GM12878 (cell line): ENCODE measurements at regions not wholly inside any gene's neighbourhood (a gene's known extent, or its start where the extent isn't known, plus 50 kb on each side); places are given as distances from the start of the nearest gene placed in this dataset.

ENCODE experiments used
- CEBPB ChIP-seq, 2 experiments: fragments of 150-350 bp in 1 of 2; IDR thresholded peaks; 2 replicates each; pipeline ENCODE4 v1.6.1; 2012 to 2014; ENCODE audit warnings: low read depth in 2 of 2, low read length in 2 of 2, borderline replicate concordance in 1 of 2, inconsistent platforms in 1 of 2
- POLR2A ChIP-seq: IDR thresholded peaks from 2 replicates; pipeline ENCODE4 v1.6.1; 2011; ENCODE audit warnings: low read depth, mild to moderate bottlenecking, low read length
- TF ChIP-seq, protein P1 (sequence below): IDR thresholded peaks from 2 replicates; pipeline ENCODE4 v1.6.1; 2012; ENCODE audit warnings: mild to moderate bottlenecking, low read depth, low read length
- TF ChIP-seq, protein P2 (sequence below), 3 experiments: IDR thresholded peaks in 2 of 3; conservative IDR thresholded peaks in 1 of 3; 2 replicates each; pipeline ENCODE4 v1.5.1; 2011; ENCODE audit warnings: low read depth in 3 of 3, low read length in 3 of 3, mild to moderate bottlenecking in 3 of 3, control low read depth in 2 of 3, moderate library complexity in 2 of 3, inconsistent platforms in 1 of 3, mixed read lengths in 1 of 3; ENCODE audit not compliant: control insufficient read depth in 2 of 3, insufficient read depth in 1 of 3; ENCODE audit errors: extremely low read depth in 1 of 3
- TF ChIP-seq, protein P3 (sequence below): fragments of 450-650 bp; IDR thresholded peaks from 2 replicates; pipeline ENCODE4 v1.6.1; 2017; ENCODE audit warnings: mild to moderate bottlenecking

DNA sequence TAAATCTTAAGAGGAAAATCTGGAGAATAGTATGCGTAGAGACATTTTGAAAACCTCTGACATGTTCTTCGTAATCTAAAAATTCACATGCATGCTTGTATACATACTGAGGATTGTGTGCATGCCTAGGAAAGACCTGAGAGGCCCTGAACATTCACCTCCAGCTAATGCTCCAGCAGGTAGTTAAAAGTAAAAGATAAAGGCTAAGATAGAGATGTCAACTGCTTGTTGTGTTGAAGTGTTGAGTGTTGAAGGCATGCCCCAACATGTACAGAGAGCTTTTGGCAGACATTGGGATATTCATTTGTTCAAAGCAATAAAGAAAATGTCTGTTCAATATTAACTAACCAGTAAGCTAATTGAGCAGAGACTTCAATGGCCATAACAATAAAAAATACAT lies 118.6 kb upstream of the SYT1 start:
- TF ChIP-seq CEBPB (IDR thresholded peaks at IDR 0.05; ENCODE audit: borderline replicate concordance in 1 of 2, low read depth in 2 of 2, low read length in 2 of 2) (no peak), POLR2A (no peak)
- TF ChIP-seq, protein P1, sequence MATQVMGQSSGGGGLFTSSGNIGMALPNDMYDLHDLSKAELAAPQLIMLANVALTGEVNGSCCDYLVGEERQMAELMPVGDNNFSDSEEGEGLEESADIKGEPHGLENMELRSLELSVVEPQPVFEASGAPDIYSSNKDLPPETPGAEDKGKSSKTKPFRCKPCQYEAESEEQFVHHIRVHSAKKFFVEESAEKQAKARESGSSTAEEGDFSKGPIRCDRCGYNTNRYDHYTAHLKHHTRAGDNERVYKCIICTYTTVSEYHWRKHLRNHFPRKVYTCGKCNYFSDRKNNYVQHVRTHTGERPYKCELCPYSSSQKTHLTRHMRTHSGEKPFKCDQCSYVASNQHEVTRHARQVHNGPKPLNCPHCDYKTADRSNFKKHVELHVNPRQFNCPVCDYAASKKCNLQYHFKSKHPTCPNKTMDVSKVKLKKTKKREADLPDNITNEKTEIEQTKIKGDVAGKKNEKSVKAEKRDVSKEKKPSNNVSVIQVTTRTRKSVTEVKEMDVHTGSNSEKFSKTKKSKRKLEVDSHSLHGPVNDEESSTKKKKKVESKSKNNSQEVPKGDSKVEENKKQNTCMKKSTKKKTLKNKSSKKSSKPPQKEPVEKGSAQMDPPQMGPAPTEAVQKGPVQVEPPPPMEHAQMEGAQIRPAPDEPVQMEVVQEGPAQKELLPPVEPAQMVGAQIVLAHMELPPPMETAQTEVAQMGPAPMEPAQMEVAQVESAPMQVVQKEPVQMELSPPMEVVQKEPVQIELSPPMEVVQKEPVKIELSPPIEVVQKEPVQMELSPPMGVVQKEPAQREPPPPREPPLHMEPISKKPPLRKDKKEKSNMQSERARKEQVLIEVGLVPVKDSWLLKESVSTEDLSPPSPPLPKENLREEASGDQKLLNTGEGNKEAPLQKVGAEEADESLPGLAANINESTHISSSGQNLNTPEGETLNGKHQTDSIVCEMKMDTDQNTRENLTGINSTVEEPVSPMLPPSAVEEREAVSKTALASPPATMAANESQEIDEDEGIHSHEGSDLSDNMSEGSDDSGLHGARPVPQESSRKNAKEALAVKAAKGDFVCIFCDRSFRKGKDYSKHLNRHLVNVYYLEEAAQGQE = no peak
- TF ChIP-seq, protein P2, sequence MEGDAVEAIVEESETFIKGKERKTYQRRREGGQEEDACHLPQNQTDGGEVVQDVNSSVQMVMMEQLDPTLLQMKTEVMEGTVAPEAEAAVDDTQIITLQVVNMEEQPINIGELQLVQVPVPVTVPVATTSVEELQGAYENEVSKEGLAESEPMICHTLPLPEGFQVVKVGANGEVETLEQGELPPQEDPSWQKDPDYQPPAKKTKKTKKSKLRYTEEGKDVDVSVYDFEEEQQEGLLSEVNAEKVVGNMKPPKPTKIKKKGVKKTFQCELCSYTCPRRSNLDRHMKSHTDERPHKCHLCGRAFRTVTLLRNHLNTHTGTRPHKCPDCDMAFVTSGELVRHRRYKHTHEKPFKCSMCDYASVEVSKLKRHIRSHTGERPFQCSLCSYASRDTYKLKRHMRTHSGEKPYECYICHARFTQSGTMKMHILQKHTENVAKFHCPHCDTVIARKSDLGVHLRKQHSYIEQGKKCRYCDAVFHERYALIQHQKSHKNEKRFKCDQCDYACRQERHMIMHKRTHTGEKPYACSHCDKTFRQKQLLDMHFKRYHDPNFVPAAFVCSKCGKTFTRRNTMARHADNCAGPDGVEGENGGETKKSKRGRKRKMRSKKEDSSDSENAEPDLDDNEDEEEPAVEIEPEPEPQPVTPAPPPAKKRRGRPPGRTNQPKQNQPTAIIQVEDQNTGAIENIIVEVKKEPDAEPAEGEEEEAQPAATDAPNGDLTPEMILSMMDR (IDR thresholded peaks at IDR 0.05 in 2 of 3, conservative IDR thresholded peaks at IDR 0.05 in 1 of 3; ENCODE audit: control insufficient read depth in 2 of 3, extremely low read depth in 1 of 3, insufficient read depth in 1 of 3, low read depth in 3 of 3, low read length in 3 of 3) = no peak
- TF ChIP-seq, protein P3, sequence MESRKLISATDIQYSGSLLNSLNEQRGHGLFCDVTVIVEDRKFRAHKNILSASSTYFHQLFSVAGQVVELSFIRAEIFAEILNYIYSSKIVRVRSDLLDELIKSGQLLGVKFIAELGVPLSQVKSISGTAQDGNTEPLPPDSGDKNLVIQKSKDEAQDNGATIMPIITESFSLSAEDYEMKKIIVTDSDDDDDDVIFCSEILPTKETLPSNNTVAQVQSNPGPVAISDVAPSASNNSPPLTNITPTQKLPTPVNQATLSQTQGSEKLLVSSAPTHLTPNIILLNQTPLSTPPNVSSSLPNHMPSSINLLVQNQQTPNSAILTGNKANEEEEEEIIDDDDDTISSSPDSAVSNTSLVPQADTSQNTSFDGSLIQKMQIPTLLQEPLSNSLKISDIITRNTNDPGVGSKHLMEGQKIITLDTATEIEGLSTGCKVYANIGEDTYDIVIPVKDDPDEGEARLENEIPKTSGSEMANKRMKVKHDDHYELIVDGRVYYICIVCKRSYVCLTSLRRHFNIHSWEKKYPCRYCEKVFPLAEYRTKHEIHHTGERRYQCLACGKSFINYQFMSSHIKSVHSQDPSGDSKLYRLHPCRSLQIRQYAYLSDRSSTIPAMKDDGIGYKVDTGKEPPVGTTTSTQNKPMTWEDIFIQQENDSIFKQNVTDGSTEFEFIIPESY = no peak
